SU-DHL-6 (cell line): ENCODE measurements at regions not wholly inside any gene's neighbourhood (a gene's known extent, or its start where the extent isn't known, plus 50 kb on each side); places are given as distances from the start of the nearest gene placed in this dataset.

Experiments used
- H2AFZ ChIP-seq: fragments of 200-600 bp; sonication (generic); 2 replicates; pipeline ENCODE4 v1.6.1; 2014; ENCODE audit warnings: low read depth, mild to moderate bottlenecking, moderate library complexity, mixed read lengths, antibody characterized with exemption, low read length; ENCODE audit not compliant: severe bottlenecking
- H3F3A ChIP-seq: fragments of 200-600 bp; shearing (Covaris generic); 2 replicates; pipeline ENCODE4 v1.6.0; 2016; ENCODE audit warnings: antibody characterized with exemption, mild to moderate bottlenecking; ENCODE audit not compliant: insufficient read depth
- H3K27ac ChIP-seq: fragments of 200-600 bp; sonication (generic); 2 replicates; pipeline ENCODE4 v1.5.1; 2016; ENCODE audit warnings: low read depth, mild to moderate bottlenecking, low read length, moderate library complexity, mixed read lengths
- H3K27me3 ChIP-seq: fragments of 200-600 bp; sonication (generic), shearing (Covaris generic); 2 replicates; pipeline ENCODE4 v1.6.0; 2014; ENCODE audit warnings: mild to moderate bottlenecking, low read length
- H3K36me3 ChIP-seq: fragments of 200-600 bp; sonication (generic); 2 replicates; pipeline ENCODE4 v1.6.1; 2014; ENCODE audit warnings: mild to moderate bottlenecking, low read length, mixed read lengths
- H3K4me2 ChIP-seq: fragments of 300-600, 200-600 bp; shearing (Covaris generic), sonication (generic); 2 replicates; pipeline ENCODE4 v1.6.0; 2014; ENCODE audit warnings: low read length, low read depth, mild to moderate bottlenecking; ENCODE audit not compliant: poor library complexity, severe bottlenecking
- H3K4me3 ChIP-seq: fragments of 200-600 bp; sonication (generic); 2 replicates; pipeline ENCODE4 v1.5.1; 2014; ENCODE audit warnings: antibody characterized with exemption, low read length, mild to moderate bottlenecking, mixed read lengths; ENCODE audit not compliant: insufficient read depth, poor library complexity, severe bottlenecking
- H3K79me2 ChIP-seq: fragments of 200-600 bp; sonication (generic); 2 replicates; pipeline ENCODE4 v1.6.1; 2014; ENCODE audit warnings: mild to moderate bottlenecking, low read length, moderate library complexity; ENCODE audit not compliant: insufficient read depth
- H3K9ac ChIP-seq: fragments of 200-600 bp; sonication (generic); 2 replicates; pipeline ENCODE4 v1.7.0; 2014; ENCODE audit warnings: mild to moderate bottlenecking, low read length
- H3K9me2 ChIP-seq: fragments of 200-600 bp; sonication (generic); replicated peaks from 2 replicates; pipeline ENCODE4 v1.6.1; 2014; ENCODE audit warnings: low read length; ENCODE audit not compliant: insufficient read depth
- H3K9me3 ChIP-seq: fragments of 200-600 bp; sonication (generic); 2 replicates; pipeline ENCODE4 v1.6.1; 2014; ENCODE audit warnings: low read length, mixed read lengths; ENCODE audit not compliant: insufficient read depth
- H4K20me1 ChIP-seq: fragments of 200-600 bp; sonication (generic); 2 replicates; pipeline ENCODE4 v1.6.1; 2014; ENCODE audit warnings: low read depth, mild to moderate bottlenecking, antibody characterized with exemption, low read length, moderate library complexity, mixed read lengths
- EZH2phosphoT487 ChIP-seq: fragments of 200-600 bp; sonication (generic), shearing (Covaris generic); conservative IDR thresholded peaks from 2 replicates; pipeline ENCODE4 v1.6.1; 2018; ENCODE audit warnings: mild to moderate bottlenecking, antibody characterized with exemption, low read length, moderate library complexity, mixed read lengths
- TF ChIP-seq, protein P1 (sequence below): fragments of 200-600 bp; sonication (generic); IDR thresholded peaks from one replicate; pipeline ENCODE4 v1.5.1; 2017; ENCODE audit warnings: antibody characterized with exemption, mild to moderate bottlenecking, low read length, moderate library complexity; ENCODE audit not compliant: insufficient read depth, poor library complexity, severe bottlenecking

DNA sequence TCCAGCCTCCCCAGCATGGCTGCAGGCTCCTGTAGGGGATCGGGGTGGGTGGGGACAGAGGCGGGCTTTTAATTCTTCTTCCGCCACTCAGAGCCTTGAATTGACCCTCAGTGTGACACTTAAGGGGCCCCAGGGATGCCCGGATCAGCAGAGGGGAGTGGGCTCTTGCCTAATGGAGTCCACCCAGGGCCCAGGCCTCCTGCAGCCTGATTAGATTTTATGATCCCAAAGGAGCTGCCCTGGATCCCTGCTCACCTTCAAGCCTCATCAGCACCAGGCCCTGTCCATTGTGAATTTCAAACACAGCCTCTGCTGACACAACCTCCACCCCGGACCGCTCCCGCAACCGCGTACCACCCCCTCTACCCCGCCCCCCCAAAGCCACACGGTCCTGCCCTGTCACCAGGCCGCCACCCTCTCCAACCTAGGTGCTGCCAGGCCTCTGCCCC lies 214.1 kb upstream of the IER5L start:
- H3F3A ChIP-seq: no peaks in the 10 kb centered on the region

DNA sequence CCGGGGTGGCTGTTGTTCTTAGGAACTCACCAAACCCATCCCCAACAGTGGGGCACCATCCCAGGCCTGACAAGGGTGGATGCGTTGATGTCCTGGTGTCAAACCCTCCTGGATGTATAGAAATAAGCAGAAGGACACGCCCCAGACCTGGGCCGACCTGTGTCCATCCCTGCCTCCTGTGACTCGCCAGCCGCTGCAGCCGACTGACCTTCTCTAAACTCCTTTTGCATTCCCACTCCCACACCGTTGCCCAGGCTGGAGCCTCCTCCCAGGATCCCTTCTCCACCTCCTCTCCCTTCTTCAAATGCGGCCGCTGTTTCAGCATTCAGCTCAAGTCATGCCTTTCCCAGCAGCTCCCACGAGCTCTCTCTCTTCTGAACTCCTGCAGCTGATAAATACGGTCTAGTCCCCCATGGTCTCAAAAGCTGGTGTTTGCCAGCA lies 213.2 kb upstream of the IER5L start:
- H3K79me2 ChIP-seq: no peaks in the 10 kb centered on the region
- H3K4me3 ChIP-seq: no peak overlapping the region
- no peak for TF ChIP-seq EZH2phosphoT487
- TF ChIP-seq, protein P1, sequence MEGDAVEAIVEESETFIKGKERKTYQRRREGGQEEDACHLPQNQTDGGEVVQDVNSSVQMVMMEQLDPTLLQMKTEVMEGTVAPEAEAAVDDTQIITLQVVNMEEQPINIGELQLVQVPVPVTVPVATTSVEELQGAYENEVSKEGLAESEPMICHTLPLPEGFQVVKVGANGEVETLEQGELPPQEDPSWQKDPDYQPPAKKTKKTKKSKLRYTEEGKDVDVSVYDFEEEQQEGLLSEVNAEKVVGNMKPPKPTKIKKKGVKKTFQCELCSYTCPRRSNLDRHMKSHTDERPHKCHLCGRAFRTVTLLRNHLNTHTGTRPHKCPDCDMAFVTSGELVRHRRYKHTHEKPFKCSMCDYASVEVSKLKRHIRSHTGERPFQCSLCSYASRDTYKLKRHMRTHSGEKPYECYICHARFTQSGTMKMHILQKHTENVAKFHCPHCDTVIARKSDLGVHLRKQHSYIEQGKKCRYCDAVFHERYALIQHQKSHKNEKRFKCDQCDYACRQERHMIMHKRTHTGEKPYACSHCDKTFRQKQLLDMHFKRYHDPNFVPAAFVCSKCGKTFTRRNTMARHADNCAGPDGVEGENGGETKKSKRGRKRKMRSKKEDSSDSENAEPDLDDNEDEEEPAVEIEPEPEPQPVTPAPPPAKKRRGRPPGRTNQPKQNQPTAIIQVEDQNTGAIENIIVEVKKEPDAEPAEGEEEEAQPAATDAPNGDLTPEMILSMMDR: no peak

More for the DNA sequence above, 214.1 kb upstream of the IER5L start:
- no peak overlapping the region for H3K4me3 ChIP-seq
- H2AFZ ChIP-seq: no peak overlapping the region
- no peaks in the 10 kb centered on the region for H3K36me3 ChIP-seq
- H3K9ac ChIP-seq: no peak overlapping the region
- H3K27ac ChIP-seq: no peak overlapping the region
- no peaks in the 10 kb centered on the region for H3K9me3 ChIP-seq
- no peaks in the 10 kb centered on the region for H3K27me3 ChIP-seq
- H4K20me1 ChIP-seq: no peaks in the 10 kb centered on the region
- no peak overlapping the region for H3K4me2 ChIP-seq
- TF ChIP-seq EZH2phosphoT487: no peak
- no peaks in the 10 kb centered on the region for H3K9me2 ChIP-seq
- no peaks in the 10 kb centered on the region for H3K79me2 ChIP-seq

DNA sequence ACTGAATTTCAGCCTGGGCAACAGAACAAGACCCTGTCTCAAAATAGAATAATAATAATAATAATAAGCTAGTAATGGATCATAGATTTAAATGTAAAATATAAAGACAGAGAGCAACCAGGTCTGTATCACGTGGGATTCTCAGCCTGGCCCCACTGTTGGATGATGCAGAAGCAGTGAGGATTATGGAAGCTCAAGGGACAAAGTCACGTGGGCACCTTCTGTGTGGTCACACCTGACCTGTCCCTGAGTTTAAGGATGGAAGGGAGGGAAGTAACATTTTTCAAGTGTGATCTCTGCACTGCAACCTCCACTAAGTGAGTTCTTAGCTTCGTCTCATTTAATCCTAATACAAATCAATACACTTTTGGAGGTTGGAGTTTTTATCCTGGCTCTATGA lies 212.5 kb upstream of the IER5L start:
- H3K36me3 ChIP-seq: no peaks in the 10 kb centered on the region
- H4K20me1 ChIP-seq: no peaks in the 10 kb centered on the region
- H3F3A ChIP-seq: no peaks in the 10 kb centered on the region
- H3K4me2 ChIP-seq: no peak overlapping the region
- no peaks in the 10 kb centered on the region for H3K27me3 ChIP-seq
- no peaks in the 10 kb centered on the region for H3K9me3 ChIP-seq
- H3K9ac ChIP-seq: no peak overlapping the region
- H3K27ac ChIP-seq: no peak overlapping the region
- TF ChIP-seq, protein P1: no peak
- no peak for TF ChIP-seq EZH2phosphoT487
- no peaks in the 10 kb centered on the region for H3K9me2 ChIP-seq
- no peaks in the 10 kb centered on the region for H3K79me2 ChIP-seq
- no peak overlapping the region for H2AFZ ChIP-seq
- H3K4me3 ChIP-seq: no peak overlapping the region

More for the DNA sequence above, 213.2 kb upstream of the IER5L start:
- H3K27ac ChIP-seq: no peak overlapping the region
- H3K9me3 ChIP-seq: no peaks in the 10 kb centered on the region
- H3K4me2 ChIP-seq: no peak overlapping the region
- H3K27me3 ChIP-seq: no peaks in the 10 kb centered on the region
- H3K9me2 ChIP-seq: no peaks in the 10 kb centered on the region
- H3K9ac ChIP-seq: no peak overlapping the region
- H2AFZ ChIP-seq: no peak overlapping the region
- no peaks in the 10 kb centered on the region for H3K36me3 ChIP-seq
- no peaks in the 10 kb centered on the region for H3F3A ChIP-seq
- no peaks in the 10 kb centered on the region for H4K20me1 ChIP-seq

DNA sequence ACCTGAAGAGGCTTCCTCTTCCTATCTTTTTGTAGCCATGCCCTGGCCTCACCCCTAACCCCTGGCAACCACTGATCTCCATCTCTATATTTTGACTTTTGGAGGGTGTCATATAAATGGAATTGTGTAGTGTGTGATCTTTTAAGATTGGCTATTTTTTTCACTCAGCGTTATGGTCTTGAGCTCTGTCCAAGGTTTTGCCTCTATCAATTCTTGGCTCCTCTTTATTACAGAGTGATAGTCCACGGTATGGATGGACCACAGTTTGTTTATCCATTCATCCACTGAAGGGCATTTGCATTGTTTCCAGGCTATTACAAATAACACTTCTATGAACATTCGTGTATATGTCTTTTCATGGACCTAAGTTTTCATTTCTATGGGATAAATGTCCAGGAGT lies 209.8 kb upstream of the IER5L start:
- H2AFZ ChIP-seq: no peak overlapping the region

More for the DNA sequence above, 209.8 kb upstream of the IER5L start:
- no peak overlapping the region for H3K4me2 ChIP-seq
- no peak overlapping the region for H3K27ac ChIP-seq
- TF ChIP-seq EZH2phosphoT487: no peak
- TF ChIP-seq, protein P1: no peak
- no peaks in the 10 kb centered on the region for H3K36me3 ChIP-seq
- H3K27me3 ChIP-seq: no peaks in the 10 kb centered on the region
- H4K20me1 ChIP-seq: no peaks in the 10 kb centered on the region
- no peak overlapping the region for H3K9ac ChIP-seq
- H3K79me2 ChIP-seq: no peaks in the 10 kb centered on the region
- no peaks in the 10 kb centered on the region for H3K9me3 ChIP-seq
- H3K4me3 ChIP-seq: no peak overlapping the region
- H3F3A ChIP-seq: no peaks in the 10 kb centered on the region
- no peaks in the 10 kb centered on the region for H3K9me2 ChIP-seq
